ENCODE measurements at regions not wholly inside any gene's neighbourhood (a gene's known extent, or its start where the extent isn't known, plus 50 kb on each side); places are given as distances from the start of the nearest gene placed in this dataset.

- DNase-seq, result no peak
- no peaks in the 10 kb centered on the region for H3K4me1 Mint-ChIP-seq (ENCODE audit: low read depth)
Measured at GRCh38 chr15:29522373-29523276, 253.0 kb upstream of the NSMCE3 start.

GRCh38 chr15:29518442-29518841, 248.8 kb upstream of the NSMCE3 start:
- peaks cover 4% of the 10 kb centered on the region; the same call in 1 of the 2 replicates for H3K27me3 Mint-ChIP-seq (ENCODE audit: insufficient read depth)
- H3K27ac Mint-ChIP-seq, result no peak overlapping the region
- H3K36me3 Mint-ChIP-seq (ENCODE audit: low read depth), result no peaks in the 10 kb centered on the region
- no peaks in the 10 kb centered on the region for H3K4me1 Mint-ChIP-seq (ENCODE audit: low read depth)
- TF ChIP-seq CTCF (IDR thresholded peaks at IDR 0.05), result no peak
- peaks cover 10% of the 10 kb centered on the region for H3K9me3 Mint-ChIP-seq
- no peak overlapping the region for H3K4me3 Mint-ChIP-seq
- DNase-seq, result no peak

More at GRCh38 chr15:29522373-29523276, 253.0 kb upstream of the NSMCE3 start:
- Mint-ChIP-seq H3K27ac (no peak overlapping the region), H3K36me3 (ENCODE audit: low read depth) (no peaks in the 10 kb centered on the region), H3K9me3 (peaks cover 6% of the 10 kb centered on the region), H3K27me3 (ENCODE audit: insufficient read depth) (peaks cover 6% of the 10 kb centered on the region), H3K4me3 (no peak overlapping the region)
- no peak for TF ChIP-seq CTCF (IDR thresholded peaks at IDR 0.05)

GRCh38 chr15:29517829-29518228, 248.2 kb upstream of the NSMCE3 start:
- Mint-ChIP-seq H3K27me3 (ENCODE audit: insufficient read depth) (peaks cover 4% of the 10 kb centered on the region; the same call in 1 of the 2 replicates), H3K9me3 (peaks cover 10% of the 10 kb centered on the region), H3K4me3 (no peak overlapping the region), H3K4me1 (ENCODE audit: low read depth) (no peaks in the 10 kb centered on the region), H3K36me3 (ENCODE audit: low read depth) (no peaks in the 10 kb centered on the region), H3K27ac (no peak overlapping the region)
- DNase-seq, result no peak
- no peak for TF ChIP-seq CTCF (IDR thresholded peaks at IDR 0.05)

GRCh38 chr15:29516929-29517328, 247.3 kb upstream of the NSMCE3 start:
- peaks cover 4% of the 10 kb centered on the region; the same call in 1 of the 2 replicates for H3K27me3 Mint-ChIP-seq (ENCODE audit: insufficient read depth)
- H3K27ac Mint-ChIP-seq, result no peak overlapping the region
- H3K4me3 Mint-ChIP-seq, result no peak overlapping the region
- TF ChIP-seq CTCF (IDR thresholded peaks at IDR 0.05), result no peak
- no peaks in the 10 kb centered on the region for H3K36me3 Mint-ChIP-seq (ENCODE audit: low read depth)
- no peak for DNase-seq
- peaks cover 10% of the 10 kb centered on the region for H3K9me3 Mint-ChIP-seq
- no peaks in the 10 kb centered on the region for H3K4me1 Mint-ChIP-seq (ENCODE audit: low read depth)

GRCh38 chr15:29514926-29515325, 245.3 kb upstream of the NSMCE3 start:
- no peak for DNase-seq
- Mint-ChIP-seq H3K9me3 (peaks cover 8% of the 10 kb centered on the region), H3K27me3 (ENCODE audit: insufficient read depth) (peaks cover 8% of the 10 kb centered on the region), H3K4me3 (no peak overlapping the region), H3K27ac (no peak overlapping the region), H3K4me1 (ENCODE audit: low read depth) (no peaks in the 10 kb centered on the region), H3K36me3 (ENCODE audit: low read depth) (no peaks in the 10 kb centered on the region)
- TF ChIP-seq CTCF (IDR thresholded peaks at IDR 0.05), result no peak

All from HFFc6 (cell line).